ENCODE measurements at regions not wholly inside any gene's neighbourhood (a gene's known extent, or its start where the extent isn't known, plus 50 kb on each side); places are given as distances from the start of the nearest gene placed in this dataset.

DNA sequence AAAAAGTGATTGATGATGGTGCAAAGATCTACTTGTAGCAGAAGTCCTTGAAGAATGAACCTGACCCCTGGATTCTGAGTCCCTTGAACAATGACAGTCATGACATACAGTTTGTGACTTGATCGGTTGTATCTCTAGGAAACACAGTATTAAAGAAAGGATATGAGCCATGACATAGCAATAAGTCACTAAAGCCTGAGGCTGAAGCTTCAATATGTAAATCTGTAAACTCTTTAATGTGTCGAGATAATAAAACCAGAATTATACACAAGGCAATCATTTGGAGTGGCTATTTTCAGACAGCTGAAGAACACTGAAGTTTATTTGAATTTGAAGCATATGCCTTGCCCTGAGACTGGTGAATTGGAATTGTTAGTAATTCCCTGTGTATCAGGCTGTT lies 911.5 kb upstream of the RAG2 start:
- TF ChIP-seq EZH2 (IDR thresholded peaks at IDR 0.05; ENCODE audit: insufficient read depth, poor library complexity, severe bottlenecking) (no peak), EZH2phosphoT487 (IDR thresholded peaks at IDR 0.05; ENCODE audit: insufficient read depth, low read depth) (no peak)

Data from GM23248 (cell line).